ENCODE measurements at regions not wholly inside any gene's neighbourhood (a gene's known extent, or its start where the extent isn't known, plus 50 kb on each side); places are given as distances from the start of the nearest gene placed in this dataset.

DNA sequence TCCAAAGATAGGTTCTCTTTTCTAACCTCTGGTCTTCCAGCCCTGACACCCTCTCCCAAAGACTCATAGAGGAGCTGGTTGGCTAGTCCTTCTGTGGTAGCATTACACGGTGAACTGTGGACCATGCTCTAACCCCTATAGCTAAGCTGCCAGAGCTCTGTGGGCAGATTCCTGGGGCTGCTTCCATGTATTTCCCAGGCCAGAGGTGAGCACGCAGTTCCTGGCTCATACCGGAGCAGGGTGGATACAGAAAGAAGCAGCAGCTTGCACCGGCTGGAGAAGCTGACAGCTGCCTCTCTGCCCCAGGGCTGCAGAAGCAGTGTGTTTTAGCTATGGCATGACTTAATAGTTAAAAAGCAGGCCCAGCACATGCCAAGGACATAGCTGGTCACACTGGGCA, 84.1 kb upstream of the FOXP4 start:
- Histone ChIP-seq H3K9me3 (no peaks in the 10 kb centered on the region), H3K27me3 (no peaks in the 10 kb centered on the region), H3K27ac (no peak overlapping the region), H3K4me3 (no peak overlapping the region), H3K4me1 (peaks cover 3% of the 10 kb centered on the region), H3K36me3 (replicated peaks in 1 of 2; ENCODE audit: insufficient read depth in 1 of 2, low read depth in 2 of 2) (no peaks in the 10 kb centered on the region)
- no peak for TF ChIP-seq POLR2A (IDR thresholded peaks at IDR 0.05)
- TF ChIP-seq, protein P1, sequence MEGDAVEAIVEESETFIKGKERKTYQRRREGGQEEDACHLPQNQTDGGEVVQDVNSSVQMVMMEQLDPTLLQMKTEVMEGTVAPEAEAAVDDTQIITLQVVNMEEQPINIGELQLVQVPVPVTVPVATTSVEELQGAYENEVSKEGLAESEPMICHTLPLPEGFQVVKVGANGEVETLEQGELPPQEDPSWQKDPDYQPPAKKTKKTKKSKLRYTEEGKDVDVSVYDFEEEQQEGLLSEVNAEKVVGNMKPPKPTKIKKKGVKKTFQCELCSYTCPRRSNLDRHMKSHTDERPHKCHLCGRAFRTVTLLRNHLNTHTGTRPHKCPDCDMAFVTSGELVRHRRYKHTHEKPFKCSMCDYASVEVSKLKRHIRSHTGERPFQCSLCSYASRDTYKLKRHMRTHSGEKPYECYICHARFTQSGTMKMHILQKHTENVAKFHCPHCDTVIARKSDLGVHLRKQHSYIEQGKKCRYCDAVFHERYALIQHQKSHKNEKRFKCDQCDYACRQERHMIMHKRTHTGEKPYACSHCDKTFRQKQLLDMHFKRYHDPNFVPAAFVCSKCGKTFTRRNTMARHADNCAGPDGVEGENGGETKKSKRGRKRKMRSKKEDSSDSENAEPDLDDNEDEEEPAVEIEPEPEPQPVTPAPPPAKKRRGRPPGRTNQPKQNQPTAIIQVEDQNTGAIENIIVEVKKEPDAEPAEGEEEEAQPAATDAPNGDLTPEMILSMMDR (IDR thresholded peaks at IDR 0.05) = no peak
- ATAC-seq (no peak), DNase-seq (no peak)
- 87 to 89% methylated on average over 3 to 4 of the region's 4 CpGs for WGBS, 2 donors
- intact Hi-C loops (cut with DNase I) = loop anchor here (5.0 to 10.0 kb wide), 2 partner anchors 130 to 223 kb away; no protein-coding TSS in a partner anchor

DNA sequence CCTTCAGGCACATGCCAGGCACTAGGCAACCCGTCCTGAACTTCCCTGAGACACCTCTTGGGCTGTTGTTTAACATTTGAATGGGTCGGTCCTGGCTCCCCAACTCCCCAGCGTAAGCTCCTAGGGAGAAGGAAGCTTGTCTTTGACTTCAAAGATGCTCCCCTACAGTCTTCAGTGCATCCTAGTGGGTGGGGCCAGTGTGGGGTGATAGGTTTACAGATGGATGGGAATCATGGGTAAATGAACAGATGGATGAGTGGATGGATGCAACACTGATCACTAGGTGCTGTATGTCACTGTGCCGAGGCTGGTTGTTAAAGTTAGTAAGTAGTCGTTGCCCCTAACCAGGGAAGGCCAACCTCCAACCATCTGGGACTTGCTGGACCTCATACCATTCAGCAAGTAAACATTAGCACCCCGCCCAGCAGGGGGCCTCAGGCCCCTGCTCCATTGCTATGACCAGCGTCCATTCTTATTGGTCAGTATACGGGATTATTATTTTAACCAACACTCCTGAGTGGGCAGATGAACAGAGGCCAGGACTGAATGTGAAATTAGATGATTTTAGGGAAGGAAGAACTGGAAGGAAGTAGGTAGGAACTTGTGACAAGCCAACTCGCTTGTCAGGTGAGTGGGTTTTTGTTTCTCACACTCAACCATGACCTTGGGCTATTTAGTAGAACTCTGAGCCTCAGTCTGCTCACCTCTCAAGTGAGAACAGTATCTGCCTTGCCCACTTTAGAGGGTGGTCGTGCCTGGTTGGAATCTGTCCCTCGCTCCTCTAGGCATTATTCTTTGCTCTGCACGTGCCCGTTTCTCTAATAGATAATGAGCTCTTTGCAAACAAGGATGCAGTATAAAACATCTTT, 82.9 kb upstream of the FOXP4 start:
- Histone ChIP-seq H3K27me3 (no peaks in the 10 kb centered on the region), H3K4me3 (no peak overlapping the region), H3K4me1 (no peaks in the 10 kb centered on the region), H3K27ac (no peak overlapping the region), H3K36me3 (replicated peaks in 1 of 2; ENCODE audit: insufficient read depth in 1 of 2, low read depth in 2 of 2) (no peaks in the 10 kb centered on the region), H3K9me3 (no peaks in the 10 kb centered on the region)
- WGBS, 2 donors = 29 to 31% methylated on average over 13 of the region's 13 CpGs
- no peak for TF ChIP-seq POLR2A (IDR thresholded peaks at IDR 0.05)
- TF ChIP-seq, protein P1 (IDR thresholded peaks at IDR 0.05) = peak; percentile 55 to 87 (median 73)
- ATAC-seq = peak; percentile 92
- intact Hi-C loops (cut with DNase I) = loop anchor here (5.0 to 10.0 kb wide), 2 partner anchors 129 to 222 kb away; no protein-coding TSS in a partner anchor
- DNase-seq = peak; percentile 79 to 88 (median 82)

DNA sequence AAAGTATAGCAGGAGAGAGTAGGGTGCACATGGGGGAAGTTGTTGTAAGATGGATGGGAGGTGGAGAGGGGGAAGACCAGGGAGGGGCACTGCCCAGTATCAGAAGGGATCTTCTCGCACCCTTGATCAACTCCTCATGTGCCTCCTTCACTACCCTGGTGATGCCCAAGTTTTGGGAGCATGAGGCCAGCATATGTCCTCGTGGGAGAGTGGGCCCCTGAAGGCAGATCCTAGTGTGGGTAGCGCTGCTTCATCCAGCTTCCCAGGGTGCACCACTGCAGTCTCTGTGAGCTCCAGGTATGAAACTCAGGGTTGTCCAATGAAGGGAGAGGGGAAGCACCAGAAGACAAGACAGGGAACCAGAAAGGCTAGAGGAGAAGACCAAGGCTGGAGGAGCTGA, 82.2 kb upstream of the FOXP4 start:
- 83 to 89% methylated on average over 3 of the region's 3 CpGs for WGBS, 2 donors
- H3K9me3 ChIP-seq = no peaks in the 10 kb centered on the region
- H3K4me3 ChIP-seq = no peak overlapping the region
- H3K4me1 ChIP-seq = no peaks in the 10 kb centered on the region
- DNase-seq (no peak), ATAC-seq (no peak)
- no peaks in the 10 kb centered on the region for H3K36me3 ChIP-seq (replicated peaks in 1 of 2; ENCODE audit: insufficient read depth in 1 of 2, low read depth in 2 of 2)
- intact Hi-C loops (cut with DNase I) = loop anchor here (5.0 to 10.0 kb wide), 2 partner anchors 128 to 221 kb away; no protein-coding TSS in a partner anchor
- no peak overlapping the region for H3K27ac ChIP-seq
- H3K27me3 ChIP-seq = no peaks in the 10 kb centered on the region
- TF ChIP-seq, protein P1 (IDR thresholded peaks at IDR 0.05) = no peak
- no peak for TF ChIP-seq POLR2A (IDR thresholded peaks at IDR 0.05)

DNA sequence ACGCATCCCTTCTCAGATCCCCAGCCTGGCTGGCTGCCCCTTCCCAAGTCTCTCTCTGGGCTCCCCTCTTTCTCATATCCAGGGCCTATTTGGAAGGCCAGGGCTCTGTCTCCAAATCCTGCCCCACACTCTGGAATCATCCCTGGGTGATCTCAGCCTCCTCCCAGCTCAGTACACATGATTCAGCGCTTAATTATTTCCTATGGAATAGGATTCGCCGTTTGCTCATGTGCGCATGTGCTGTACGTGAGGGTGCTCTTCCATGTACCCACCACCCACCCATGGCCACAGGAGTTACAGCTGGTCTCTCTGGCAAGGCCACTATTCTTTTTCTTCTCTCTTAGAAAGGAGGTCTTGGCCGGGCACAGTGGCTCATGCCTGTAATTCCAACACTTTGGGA, 81.7 kb upstream of the FOXP4 start:
- intact Hi-C loops (cut with DNase I) = loop anchor here (5.0 to 10.0 kb wide), 2 partner anchors 128 to 220 kb away; no protein-coding TSS in a partner anchor
- no peaks in the 10 kb centered on the region for H3K4me1 ChIP-seq
- no peak overlapping the region for H3K27ac ChIP-seq
- TF ChIP-seq POLR2A (IDR thresholded peaks at IDR 0.05) = no peak
- TF ChIP-seq, protein P1 (IDR thresholded peaks at IDR 0.05) = no peak
- 85 to 90% methylated on average over 7 of the region's 7 CpGs for WGBS, 2 donors
- no peak overlapping the region for H3K4me3 ChIP-seq
- H3K36me3 ChIP-seq (replicated peaks in 1 of 2; ENCODE audit: insufficient read depth in 1 of 2, low read depth in 2 of 2) = no peaks in the 10 kb centered on the region
- DNase-seq (no peak), ATAC-seq (no peak)
- H3K9me3 ChIP-seq = no peaks in the 10 kb centered on the region
- no peaks in the 10 kb centered on the region for H3K27me3 ChIP-seq
